HepG2 (cell line): ENCODE measurements at regions not wholly inside any gene's neighbourhood (a gene's known extent, or its start where the extent isn't known, plus 50 kb on each side); places are given as distances from the start of the nearest gene placed in this dataset.

ENCODE experiments used
- AHR ChIP-seq: IDR thresholded peaks from 2 replicates; pipeline ENCODE4 v1.6.1; 2018; ENCODE audit warnings: missing genetic modification reagents, missing compliant biosample characterization
- CAMTA2 ChIP-seq: sonication (generic); formaldehyde crosslinking; IDR thresholded peaks from 2 replicates; pipeline ENCODE4 v1.4.0; 2020; ENCODE audit warnings: mild to moderate bottlenecking, missing genetic modification reagents, borderline replicate concordance
- ELF4 ChIP-seq: sonication (generic); formaldehyde crosslinking; IDR thresholded peaks from 2 replicates; pipeline ENCODE4 v1.5.0; 2020; ENCODE audit warnings: missing genetic modification reagents, mild to moderate bottlenecking, moderate library complexity, borderline replicate concordance
- HMGXB4 ChIP-seq, 2 experiments: sonication (generic) in 1 of 2; formaldehyde crosslinking in 1 of 2; IDR thresholded peaks; 2 replicates each; pipeline versions ENCODE4 v1.4.0 to v1.6.1; 2018 to 2020; ENCODE audit warnings: missing genetic modification reagents in 2 of 2, borderline replicate concordance in 1 of 2, low read depth in 1 of 2, mild to moderate bottlenecking in 1 of 2, missing biosample characterization in 1 of 2
- KDM3A ChIP-seq: IDR thresholded peaks from 2 replicates; pipeline ENCODE4 v1.6.1; 2018; ENCODE audit warnings: low read depth, missing compliant biosample characterization
- KDM5B ChIP-seq: sonication (generic); formaldehyde crosslinking; IDR thresholded peaks from 2 replicates; pipeline ENCODE4 v1.4.0; 2020; ENCODE audit warnings: missing genetic modification reagents, mild to moderate bottlenecking, borderline replicate concordance
- MAX ChIP-seq: IDR thresholded peaks from 2 replicates; pipeline ENCODE4 v1.6.1; 2012; ENCODE audit warnings: inconsistent platforms
- MED1 ChIP-seq: sonication (generic); formaldehyde crosslinking; IDR thresholded peaks from 2 replicates; pipeline ENCODE4 v1.4.0; 2020; ENCODE audit warnings: missing genetic modification reagents
- MXI1 ChIP-seq: IDR thresholded peaks from 3 replicates; pipeline ENCODE4 v1.6.1; 2012; ENCODE audit warnings: low read depth, low read length, inconsistent platforms, borderline replicate concordance
- PHF20 ChIP-seq: sonication (generic); formaldehyde crosslinking; IDR thresholded peaks from 2 replicates; pipeline ENCODE4 v1.5.0; 2020; ENCODE audit warnings: mild to moderate bottlenecking, missing genetic modification reagents
- POLR2G ChIP-seq: fragments of 200-400 bp; formaldehyde crosslinking; IDR thresholded peaks from 2 replicates; pipeline ENCODE4 v1.6.1; 2018; ENCODE audit warnings: mild to moderate bottlenecking, low read depth, low read length, moderate library complexity
- SAFB2 ChIP-seq: sonication (generic); formaldehyde crosslinking; IDR thresholded peaks from 2 replicates; pipeline ENCODE4 v1.5.1; 2020; ENCODE audit warnings: missing genetic modification reagents, low read depth, mild to moderate bottlenecking, borderline replicate concordance
- SIX1 ChIP-seq: sonication (generic); formaldehyde crosslinking; IDR thresholded peaks from 2 replicates; pipeline ENCODE4 v1.4.0; 2020; ENCODE audit warnings: missing genetic modification reagents, borderline replicate concordance
- SNAI1 ChIP-seq: sonication (generic); formaldehyde crosslinking; IDR thresholded peaks from 2 replicates; pipeline ENCODE4 v1.5.0; 2020; ENCODE audit warnings: mild to moderate bottlenecking, missing genetic modification reagents, borderline replicate concordance
- SOX5 ChIP-seq: IDR thresholded peaks from 2 replicates; pipeline ENCODE4 v1.6.1; 2016; ENCODE audit warnings: borderline replicate concordance
- ZBTB39 ChIP-seq: sonication (generic); formaldehyde crosslinking; IDR thresholded peaks from 2 replicates; pipeline ENCODE4 v1.5.0; 2020; ENCODE audit warnings: missing genetic modification reagents
- ZC3H4 ChIP-seq: sonication (generic); formaldehyde crosslinking; IDR thresholded peaks from 2 replicates; pipeline ENCODE4 v1.4.0; 2020; ENCODE audit warnings: missing genetic modification reagents, borderline replicate concordance
- ZNF180 ChIP-seq: sonication (generic); formaldehyde crosslinking; IDR thresholded peaks from 2 replicates; pipeline ENCODE4 v1.4.0; 2020; ENCODE audit warnings: low read depth, missing genetic modification reagents, borderline replicate concordance
- ZNF234 ChIP-seq: sonication (generic); formaldehyde crosslinking; conservative IDR thresholded peaks from 2 replicates; pipeline ENCODE4 v1.5.1; 2020; ENCODE audit warnings: mild to moderate bottlenecking, missing genetic modification reagents
- ZNF362 ChIP-seq: sonication (generic); formaldehyde crosslinking; IDR thresholded peaks from 2 replicates; pipeline ENCODE4 v1.4.0; 2020; ENCODE audit warnings: missing genetic modification reagents, mild to moderate bottlenecking, borderline replicate concordance
- ZNF652 ChIP-seq: IDR thresholded peaks from 2 replicates; pipeline ENCODE4 v1.6.1; 2016; ENCODE audit warnings: low read depth, borderline replicate concordance
- ZNF687 ChIP-seq: sonication (generic); formaldehyde crosslinking; IDR thresholded peaks from 2 replicates; pipeline ENCODE4 v1.5.1; 2020; ENCODE audit warnings: mild to moderate bottlenecking, missing genetic modification reagents, moderate library complexity
- ZNF709 ChIP-seq: sonication (generic); formaldehyde crosslinking; IDR thresholded peaks from 2 replicates; pipeline ENCODE4 v1.5.0; 2020; ENCODE audit warnings: mild to moderate bottlenecking, missing genetic modification reagents

GRCh38 chr2:16069663-16069932, 129.2 kb downstream of the MYCN start (continued):
- TF ChIP-seq POLR2G (no peak), PHF20 (CRISPR knock-in tag) (no peak), MXI1 (no peak), AHR (CRISPR knock-in tag) (no peak), CAMTA2 (CRISPR knock-in tag) (no peak), SOX5 (peak; percentile 58; the same call in 1 of the 2 replicates), MAX (no peak), KDM5B (CRISPR knock-in tag) (no peak), SIX1 (peak; percentile 30; the same call in 1 of the 2 replicates), ZNF652 (CRISPR knock-in tag) (no peak), SNAI1 (no peak), SAFB2 (CRISPR knock-in tag) (no peak), ZBTB39 (CRISPR knock-in tag) (no peak), HMGXB4 (CRISPR knock-in tag; IDR thresholded peaks at IDR 0.05; ENCODE audit: borderline replicate concordance in 1 of 2, low read depth in 1 of 2) (no peak), ZC3H4 (no peak), ZNF180 (CRISPR knock-in tag) (no peak), KDM3A (0 out of 2 replicates have a peak, but pooled peaks have one; percentile 30), MED1 (CRISPR knock-in tag) (peak; percentile 53; the same call in 1 of the 2 replicates), ELF4 (no peak), ZNF709 (CRISPR knock-in tag) (no peak), ZNF687 (CRISPR knock-in tag) (no peak), ZNF362 (CRISPR knock-in tag) (no peak), ZNF234 (CRISPR knock-in tag) (no peak)
